H1 (cell line): ENCODE measurements at regions not wholly inside any gene's neighbourhood (a gene's known extent, or its start where the extent isn't known, plus 50 kb on each side); places are given as distances from the start of the nearest gene placed in this dataset.

ENCODE experiments used
- EZH2 ChIP-seq: fragments of 200-600 bp; sonication (generic); IDR thresholded peaks from 2 replicates; pipeline ENCODE4 v1.7.1; 2012; ENCODE audit warnings: low read depth, mild to moderate bottlenecking, moderate library complexity, low read length, inconsistent platforms; ENCODE audit not compliant: severe bottlenecking
- POLR2A ChIP-seq, 2 experiments: IDR thresholded peaks; 1 replicate in 1 of 2; 2 replicates in 1 of 2; pipeline ENCODE4 v1.6.1; 2011; ENCODE audit warnings: low read depth in 2 of 2, low read length in 2 of 2, mild to moderate bottlenecking in 2 of 2; ENCODE audit errors: control extremely low read depth in 1 of 2
- SIN3A ChIP-seq, 2 experiments: IDR thresholded peaks in 1 of 2; conservative IDR thresholded peaks in 1 of 2; 2 replicates each; pipeline ENCODE4 v1.6.1; 2011 to 2012; ENCODE audit warnings: low read length in 2 of 2, improper control_type of control experiment in 1 of 2, low read depth in 1 of 2, mild to moderate bottlenecking in 1 of 2
- TF ChIP-seq, protein P1 (sequence below), 3 experiments: IDR thresholded peaks; 1 replicate in 2 of 3; 2 replicates in 1 of 3; pipeline versions ENCODE4 v1.5.1 to v1.6.1; 2011; ENCODE audit warnings: low read length in 3 of 3, mild to moderate bottlenecking in 3 of 3, inconsistent platforms in 2 of 3, low read depth in 1 of 3, moderate library complexity in 1 of 3; ENCODE audit not compliant: insufficient read depth in 1 of 3; ENCODE audit errors: control extremely low read depth in 1 of 3
- TF ChIP-seq, protein P2 (sequence below): IDR thresholded peaks from 2 replicates; pipeline ENCODE4 v1.6.1; 2011; ENCODE audit warnings: low read length, improper control_type of control experiment
- TF ChIP-seq, protein P3 (sequence below): IDR thresholded peaks from 2 replicates; pipeline ENCODE4 v1.6.1; 2012; ENCODE audit warnings: low read length, inconsistent platforms

DNA sequence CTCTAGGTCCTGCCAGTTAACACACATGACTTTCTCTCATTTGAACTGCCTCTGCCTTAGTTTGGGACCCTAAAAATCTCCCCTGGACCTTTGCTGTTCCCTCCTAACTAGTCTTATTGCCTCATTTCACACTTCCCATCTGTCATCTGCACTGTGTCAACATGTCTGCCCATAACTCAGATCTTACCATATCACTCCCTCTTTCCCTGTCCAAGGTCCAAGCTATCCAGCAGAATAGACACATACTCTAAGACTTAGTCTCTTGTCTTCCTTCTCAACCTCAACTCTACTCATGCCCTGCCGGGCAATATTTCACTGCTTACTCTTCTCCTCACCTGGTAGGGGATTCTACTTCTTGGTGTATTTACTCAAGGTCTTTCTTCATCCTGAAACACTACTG is 79.5 kb upstream of the DAB1 start:
- TF ChIP-seq, protein P1, sequence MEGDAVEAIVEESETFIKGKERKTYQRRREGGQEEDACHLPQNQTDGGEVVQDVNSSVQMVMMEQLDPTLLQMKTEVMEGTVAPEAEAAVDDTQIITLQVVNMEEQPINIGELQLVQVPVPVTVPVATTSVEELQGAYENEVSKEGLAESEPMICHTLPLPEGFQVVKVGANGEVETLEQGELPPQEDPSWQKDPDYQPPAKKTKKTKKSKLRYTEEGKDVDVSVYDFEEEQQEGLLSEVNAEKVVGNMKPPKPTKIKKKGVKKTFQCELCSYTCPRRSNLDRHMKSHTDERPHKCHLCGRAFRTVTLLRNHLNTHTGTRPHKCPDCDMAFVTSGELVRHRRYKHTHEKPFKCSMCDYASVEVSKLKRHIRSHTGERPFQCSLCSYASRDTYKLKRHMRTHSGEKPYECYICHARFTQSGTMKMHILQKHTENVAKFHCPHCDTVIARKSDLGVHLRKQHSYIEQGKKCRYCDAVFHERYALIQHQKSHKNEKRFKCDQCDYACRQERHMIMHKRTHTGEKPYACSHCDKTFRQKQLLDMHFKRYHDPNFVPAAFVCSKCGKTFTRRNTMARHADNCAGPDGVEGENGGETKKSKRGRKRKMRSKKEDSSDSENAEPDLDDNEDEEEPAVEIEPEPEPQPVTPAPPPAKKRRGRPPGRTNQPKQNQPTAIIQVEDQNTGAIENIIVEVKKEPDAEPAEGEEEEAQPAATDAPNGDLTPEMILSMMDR (IDR thresholded peaks at IDR 0.05; ENCODE audit: control extremely low read depth in 1 of 3, insufficient read depth in 1 of 3, low read depth in 1 of 3, low read length in 3 of 3): no peak
- TF ChIP-seq SIN3A (conservative IDR thresholded peaks at IDR 0.05 in 1 of 2, IDR thresholded peaks at IDR 0.05 in 1 of 2; ENCODE audit: low read depth in 1 of 2, low read length in 2 of 2) (no peak), EZH2 (no peak), POLR2A (IDR thresholded peaks at IDR 0.05; ENCODE audit: control extremely low read depth in 1 of 2, low read depth in 2 of 2, low read length in 2 of 2) (no peak)
- TF ChIP-seq, protein P2, sequence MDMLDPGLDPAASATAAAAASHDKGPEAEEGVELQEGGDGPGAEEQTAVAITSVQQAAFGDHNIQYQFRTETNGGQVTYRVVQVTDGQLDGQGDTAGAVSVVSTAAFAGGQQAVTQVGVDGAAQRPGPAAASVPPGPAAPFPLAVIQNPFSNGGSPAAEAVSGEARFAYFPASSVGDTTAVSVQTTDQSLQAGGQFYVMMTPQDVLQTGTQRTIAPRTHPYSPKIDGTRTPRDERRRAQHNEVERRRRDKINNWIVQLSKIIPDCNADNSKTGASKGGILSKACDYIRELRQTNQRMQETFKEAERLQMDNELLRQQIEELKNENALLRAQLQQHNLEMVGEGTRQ: no peak
- TF ChIP-seq, protein P3, sequence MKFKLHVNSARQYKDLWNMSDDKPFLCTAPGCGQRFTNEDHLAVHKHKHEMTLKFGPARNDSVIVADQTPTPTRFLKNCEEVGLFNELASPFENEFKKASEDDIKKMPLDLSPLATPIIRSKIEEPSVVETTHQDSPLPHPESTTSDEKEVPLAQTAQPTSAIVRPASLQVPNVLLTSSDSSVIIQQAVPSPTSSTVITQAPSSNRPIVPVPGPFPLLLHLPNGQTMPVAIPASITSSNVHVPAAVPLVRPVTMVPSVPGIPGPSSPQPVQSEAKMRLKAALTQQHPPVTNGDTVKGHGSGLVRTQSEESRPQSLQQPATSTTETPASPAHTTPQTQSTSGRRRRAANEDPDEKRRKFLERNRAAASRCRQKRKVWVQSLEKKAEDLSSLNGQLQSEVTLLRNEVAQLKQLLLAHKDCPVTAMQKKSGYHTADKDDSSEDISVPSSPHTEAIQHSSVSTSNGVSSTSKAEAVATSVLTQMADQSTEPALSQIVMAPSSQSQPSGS: no peak
